ENCODE measurements at regions not wholly inside any gene's neighbourhood (a gene's known extent, or its start where the extent isn't known, plus 50 kb on each side); places are given as distances from the start of the nearest gene placed in this dataset.
A peak's percentile ranks its signal among the peaks of the same experiment; 100 is the strongest.
"Not testable (repeated sequence)": the region's sequence is repeated elsewhere in the genome, so short reads cannot be mapped to it uniquely, and the experiment has no call there.

DNA sequence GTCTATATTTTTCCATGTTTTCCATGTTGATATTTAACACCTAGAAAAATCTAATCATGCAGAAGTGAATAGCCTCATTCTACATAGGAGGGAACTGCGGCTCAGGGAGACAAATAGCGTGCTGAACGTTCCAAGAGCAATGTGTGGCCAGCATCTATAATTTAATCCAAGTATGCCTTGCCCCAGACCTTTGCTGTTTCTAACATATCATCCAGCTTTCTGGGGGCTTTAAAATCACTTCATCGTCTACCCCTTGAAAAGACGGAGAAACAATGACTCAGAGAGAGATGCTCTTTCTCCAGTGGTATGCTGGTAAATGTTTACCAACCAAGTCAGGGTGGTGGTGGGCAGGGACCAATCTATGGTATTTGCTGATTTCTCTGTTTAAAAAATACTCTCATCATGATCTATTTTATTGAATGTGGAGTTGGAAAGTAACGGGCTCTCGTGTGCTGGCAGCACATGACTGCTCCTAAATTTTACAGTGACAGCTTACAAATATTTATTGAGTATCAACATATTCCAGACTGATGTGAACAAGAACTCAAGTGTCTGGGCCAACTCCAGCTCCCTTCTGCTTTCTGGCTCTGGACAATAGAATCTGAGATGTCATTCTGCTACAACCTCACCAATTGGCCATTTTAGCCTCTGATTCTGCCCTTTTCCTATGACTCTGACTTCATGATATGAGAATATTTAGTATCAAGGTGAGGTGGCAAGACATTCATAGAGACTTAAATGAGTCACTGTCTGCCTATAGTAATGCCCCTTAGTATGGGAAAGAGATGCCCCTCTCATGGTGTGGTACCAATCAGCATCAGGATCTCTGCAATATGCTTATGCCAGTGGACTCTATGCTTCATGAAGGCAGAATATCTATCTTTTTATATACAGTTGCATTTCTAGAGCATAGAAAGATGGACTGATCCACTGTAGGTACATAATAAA lies 407.4 kb upstream of the TNC start:
- no peak for DNase-seq (ENCODE audit: low read depth)

DNA sequence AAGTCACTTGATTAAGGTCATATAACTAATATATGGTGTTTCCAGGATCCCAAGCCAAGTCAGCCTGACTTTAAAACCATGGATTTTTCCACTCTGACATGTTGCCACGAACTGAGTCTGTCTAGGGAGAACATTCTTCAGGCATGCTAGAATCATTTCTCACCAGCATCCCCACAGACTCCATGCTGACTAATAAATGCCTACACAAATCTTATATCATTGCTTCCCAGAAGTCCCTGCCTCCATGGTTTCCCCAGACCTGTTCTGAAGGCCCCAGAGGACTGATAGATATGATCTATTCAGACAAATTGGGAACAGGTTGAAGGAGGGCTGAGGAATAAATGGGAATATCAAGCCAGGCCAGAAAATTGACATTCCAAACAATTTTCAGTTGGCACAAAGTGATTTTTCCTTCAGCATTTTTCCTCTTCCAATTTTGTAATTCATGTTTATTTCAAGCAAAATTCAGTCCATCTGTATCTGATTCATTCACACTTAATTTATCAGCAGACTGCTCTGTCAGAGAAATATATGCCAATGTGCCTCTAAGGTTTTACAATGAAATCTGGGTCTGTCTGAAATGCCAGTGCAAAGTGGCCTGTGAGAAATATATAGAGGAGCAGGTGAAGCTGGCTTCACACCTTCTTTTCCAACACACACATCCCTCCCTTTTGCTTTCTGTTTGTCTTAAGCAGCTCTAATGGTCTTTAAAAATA lies 413.6 kb upstream of the TNC start:
- DNase-seq (ENCODE audit: low read depth): no peak

DNA sequence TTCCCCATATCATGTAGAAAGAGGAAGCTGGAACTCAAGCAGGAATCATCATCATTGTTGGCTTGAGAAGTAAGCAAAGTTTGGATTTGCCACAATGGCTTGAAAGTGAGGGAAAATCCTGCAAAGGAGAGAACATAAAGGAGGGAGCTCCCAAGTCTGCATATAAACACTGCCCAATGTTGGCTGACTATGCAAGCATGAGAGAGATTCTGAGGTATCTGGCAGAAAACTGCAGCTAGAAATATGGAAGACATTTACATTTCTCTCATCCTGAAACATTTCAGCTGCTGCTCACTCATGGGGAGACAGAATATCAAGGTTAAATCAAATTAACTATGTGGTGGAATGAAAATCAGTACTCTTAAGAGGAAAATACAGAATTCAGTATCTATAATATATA lies 415.6 kb upstream of the TNC start:
- DNase-seq (ENCODE audit: low read depth): no peak

DNA sequence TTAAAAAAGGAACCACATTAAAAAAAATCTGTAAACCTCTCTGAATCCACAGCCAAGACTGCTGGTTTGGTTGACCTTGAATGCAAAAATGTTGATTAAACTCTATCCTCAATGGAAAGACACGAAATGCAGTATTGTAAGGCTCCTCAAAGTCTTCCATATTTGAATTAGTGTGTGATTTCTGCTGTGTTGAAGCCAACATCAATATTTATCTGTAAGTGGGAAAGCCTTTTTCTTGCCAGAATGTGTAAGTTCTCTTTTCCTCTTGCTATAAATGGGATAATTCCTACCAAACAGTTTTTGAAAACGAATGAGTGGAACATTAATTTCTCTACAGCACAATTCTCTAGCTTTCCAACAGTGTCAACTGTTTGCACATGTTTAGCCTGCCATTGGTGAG lies 422.1 kb upstream of the TNC start:
- DNase-seq (ENCODE audit: low read depth): no peak

DNA sequence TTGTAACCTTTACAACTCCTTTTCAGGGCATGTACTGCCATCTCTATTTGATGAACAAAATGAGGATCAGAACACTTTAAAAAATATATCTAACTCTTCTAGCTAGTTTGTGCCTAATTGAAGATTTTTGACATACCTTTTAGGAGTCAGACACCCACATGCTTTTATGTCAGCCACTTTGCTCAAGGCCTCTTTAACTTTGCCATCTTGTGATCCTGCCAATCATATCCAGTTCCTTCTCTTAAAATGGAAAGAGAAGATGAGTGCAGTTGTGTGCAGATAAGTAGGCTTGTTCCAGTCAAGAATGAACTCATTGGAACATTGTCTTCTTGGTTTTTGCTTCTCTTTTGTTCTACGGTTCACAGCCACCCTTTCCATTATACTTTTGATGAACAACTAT lies 425.6 kb upstream of the TNC start:
- DNase-seq (ENCODE audit: low read depth): no peak

DNA sequence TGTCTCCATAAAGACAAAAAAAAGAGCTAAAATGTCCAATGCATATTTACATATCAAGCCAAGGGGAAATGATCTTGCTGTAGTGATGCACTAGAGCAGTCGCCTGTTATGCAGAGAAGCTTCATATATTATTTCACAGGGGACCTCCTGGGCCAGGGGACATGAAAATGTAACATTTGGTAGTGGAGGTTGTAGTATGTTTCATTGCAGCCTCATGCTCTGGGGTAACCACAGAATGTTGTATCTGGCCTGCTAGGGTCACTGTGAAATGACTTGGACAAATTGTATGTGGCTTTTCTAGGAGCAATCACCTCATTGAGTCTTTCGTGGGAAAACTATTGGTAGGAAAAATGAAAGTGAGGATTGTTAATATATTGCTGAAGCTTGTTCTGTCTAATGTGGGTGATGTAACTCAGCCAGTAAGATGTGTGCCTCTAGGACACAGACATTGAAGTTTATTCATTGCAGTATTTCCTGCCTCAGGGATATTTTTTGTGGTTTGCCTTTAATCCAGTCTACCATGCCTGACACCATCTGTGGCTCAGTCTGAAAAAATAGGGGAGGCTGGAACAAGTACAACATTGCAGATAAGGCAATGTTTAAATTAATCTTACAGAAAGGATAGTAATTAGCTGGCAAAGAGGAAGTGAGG lies 430.8 kb upstream of the TNC start:
- peak; percentile 46 for DNase-seq (ENCODE audit: low read depth)

DNA sequence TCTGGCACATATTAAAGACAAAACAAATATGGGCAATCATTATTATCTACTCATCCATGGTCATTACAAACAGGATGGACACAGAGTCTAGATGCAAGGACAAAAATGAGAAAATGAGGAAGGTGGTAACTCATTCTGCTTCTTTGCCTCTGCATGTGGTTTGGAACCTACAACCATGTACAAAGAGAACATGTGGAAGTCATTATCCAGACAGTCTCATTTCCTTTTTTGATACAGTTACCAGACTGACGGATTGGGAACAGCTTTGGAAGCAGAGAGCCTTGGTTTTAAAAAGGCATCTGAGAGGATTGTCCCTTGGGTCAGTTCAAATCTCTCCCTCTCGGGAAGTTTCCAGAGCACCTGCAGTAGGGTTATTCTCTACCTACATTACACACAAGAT lies 433.4 kb upstream of the TNC start:
- DNase-seq (ENCODE audit: low read depth): peak; percentile 2

DNA sequence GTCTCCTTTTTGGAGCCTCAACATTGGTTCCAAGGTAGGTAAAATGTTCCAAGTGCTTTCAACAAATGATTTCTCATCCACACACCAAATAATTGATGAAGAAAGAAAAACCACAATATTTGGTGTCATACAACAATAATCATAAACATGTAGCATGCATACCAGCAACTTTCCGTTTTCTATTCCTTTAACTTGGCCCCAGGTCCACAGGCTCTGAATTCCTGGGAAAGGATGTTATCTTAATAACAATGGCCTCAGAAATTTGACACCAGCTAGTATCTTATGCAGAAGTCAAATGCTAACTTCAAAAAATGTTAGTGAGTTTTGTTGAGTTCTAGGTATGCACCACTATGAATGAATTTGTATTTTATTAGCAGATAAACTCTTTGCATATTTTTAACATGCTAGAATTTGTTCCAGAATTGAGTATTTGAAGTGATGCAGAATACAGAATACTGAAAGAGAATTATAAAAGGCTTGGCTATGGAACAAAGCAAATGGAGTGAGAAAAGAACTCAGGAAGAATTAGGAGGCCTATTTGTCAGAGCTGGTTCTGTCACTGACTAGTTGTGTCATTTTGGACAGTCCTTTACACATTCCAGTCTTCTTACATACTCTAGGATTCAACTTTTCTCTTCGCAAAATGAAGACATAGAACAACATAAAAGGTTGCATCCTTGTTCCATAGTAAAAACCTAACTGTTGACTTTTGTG lies 435.3 kb upstream of the TNC start:
- no peak for DNase-seq (ENCODE audit: low read depth)

DNA sequence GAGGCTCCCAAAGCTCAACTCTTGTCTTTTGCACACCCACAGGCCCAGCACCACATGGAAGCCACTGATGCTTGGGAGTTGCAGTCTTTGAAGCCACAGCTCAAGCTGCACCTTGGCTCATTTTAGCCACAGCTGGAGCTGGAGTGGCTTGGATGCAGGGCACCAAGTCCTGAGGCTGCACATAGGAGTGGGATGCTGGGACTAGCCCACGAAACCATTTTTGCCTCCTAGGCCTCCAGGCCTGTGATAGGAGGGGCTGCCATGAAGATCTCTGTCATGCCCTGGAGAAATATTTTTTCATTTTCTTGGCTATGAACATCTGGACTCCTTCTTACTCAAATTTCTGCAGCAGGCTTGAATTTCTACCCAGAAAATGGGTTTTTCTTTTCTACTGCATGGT lies 438.5 kb upstream of the TNC start:
- DNase-seq (ENCODE audit: low read depth): no peak

DNA sequence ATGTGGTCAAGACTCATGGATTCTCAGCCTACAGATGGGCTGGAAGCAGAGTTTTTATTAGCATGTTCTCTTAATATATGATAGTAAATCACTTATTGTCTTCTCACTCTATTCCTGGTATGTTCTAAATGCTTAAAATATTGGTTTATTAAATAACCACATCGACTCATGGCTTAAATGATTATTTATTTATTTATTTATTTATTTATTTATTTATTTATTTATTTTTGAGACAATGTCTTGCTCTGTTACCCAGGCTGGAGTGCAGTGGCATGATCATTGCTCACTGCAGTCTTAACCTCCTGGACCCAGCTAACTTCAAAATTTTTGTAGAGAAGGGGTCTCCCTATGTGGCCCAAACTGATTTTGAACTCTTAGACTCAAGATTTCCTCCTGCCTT lies 457.2 kb upstream of the TNC start:
- DNase-seq (ENCODE audit: low read depth): no peak

DNA sequence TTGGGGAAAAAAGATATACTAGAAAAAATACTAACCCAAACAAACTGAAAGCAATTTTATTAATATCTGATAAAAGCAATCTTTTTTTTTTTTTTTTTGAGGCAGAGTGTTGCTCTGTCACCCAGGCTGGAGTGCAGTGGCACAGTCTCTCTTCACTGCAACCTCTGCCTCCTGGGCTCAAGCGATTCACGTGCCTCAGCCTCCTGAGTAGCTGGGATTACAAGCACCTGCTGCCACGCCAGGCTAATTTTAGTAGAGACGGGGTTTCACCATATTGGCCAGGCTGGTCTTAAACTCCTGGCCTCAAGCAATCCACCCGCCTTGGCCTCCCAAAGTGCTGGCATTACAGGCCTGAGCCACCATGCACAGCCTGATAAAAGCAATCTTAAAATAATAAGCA lies 467.5 kb upstream of the TNC start:
- not testable (repeated sequence) for DNase-seq (ENCODE audit: low read depth)

DNA sequence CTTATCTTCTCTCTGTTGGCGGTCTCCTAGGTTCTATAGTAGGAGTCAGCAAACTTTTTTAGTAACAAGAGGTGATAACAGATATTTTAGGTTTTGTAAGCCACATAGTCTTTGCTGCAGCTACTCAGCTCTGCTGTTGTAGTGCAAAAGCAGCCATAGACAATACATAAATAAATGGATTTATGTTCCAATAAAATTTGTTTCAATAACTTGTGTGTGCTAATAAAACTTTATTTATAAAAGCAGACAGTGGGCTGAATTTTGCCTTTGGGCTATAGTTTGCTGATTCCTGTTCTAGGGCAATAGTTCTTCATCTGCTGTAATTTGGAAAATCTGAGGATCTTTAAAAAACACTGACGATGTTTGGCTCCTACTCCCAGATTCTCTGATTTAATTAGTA lies 469.4 kb upstream of the TNC start:
- DNase-seq (ENCODE audit: low read depth): no peak

DNA sequence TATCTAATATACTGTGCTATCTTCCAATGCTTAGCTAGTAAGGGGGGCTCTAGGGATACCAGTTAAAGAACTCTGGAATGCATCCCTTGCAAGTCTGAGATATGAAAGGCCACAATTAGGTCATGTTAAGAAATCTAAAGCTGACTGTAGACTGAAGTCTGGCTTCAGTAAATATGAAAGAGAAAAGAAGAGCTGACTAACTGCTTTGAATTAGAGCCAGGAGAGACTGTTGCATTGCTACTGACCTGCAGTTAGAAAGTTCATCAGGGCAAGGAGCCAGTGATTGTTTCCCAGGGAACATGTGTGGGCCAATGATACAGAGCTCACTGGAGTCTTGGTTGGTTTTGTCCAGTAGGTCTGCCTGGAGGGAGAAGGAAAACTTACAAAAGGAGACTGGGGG lies 472.1 kb upstream of the TNC start:
- DNase-seq (ENCODE audit: low read depth): peak; percentile 77

DNA sequence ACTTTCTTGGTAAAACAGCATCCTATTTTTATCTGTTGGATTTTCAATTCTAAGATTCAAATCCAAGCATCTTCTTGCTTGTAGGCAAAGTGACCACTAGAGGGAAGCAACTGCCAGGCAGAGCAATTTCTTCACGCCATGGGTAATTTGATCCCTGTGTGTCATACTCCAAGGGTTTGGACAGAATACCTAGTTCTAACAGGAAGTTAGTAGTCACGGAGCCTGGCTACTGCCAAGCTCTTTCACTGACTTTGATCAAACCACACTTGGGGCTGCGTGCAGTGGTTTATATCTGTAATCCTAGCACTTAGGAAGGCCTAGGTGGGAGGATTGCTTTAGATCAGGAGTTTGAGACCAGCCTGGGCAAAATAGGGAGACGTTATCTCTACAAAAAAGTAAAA lies 473.6 kb upstream of the TNC start:
- DNase-seq (ENCODE audit: low read depth): peak; percentile 97

DNA sequence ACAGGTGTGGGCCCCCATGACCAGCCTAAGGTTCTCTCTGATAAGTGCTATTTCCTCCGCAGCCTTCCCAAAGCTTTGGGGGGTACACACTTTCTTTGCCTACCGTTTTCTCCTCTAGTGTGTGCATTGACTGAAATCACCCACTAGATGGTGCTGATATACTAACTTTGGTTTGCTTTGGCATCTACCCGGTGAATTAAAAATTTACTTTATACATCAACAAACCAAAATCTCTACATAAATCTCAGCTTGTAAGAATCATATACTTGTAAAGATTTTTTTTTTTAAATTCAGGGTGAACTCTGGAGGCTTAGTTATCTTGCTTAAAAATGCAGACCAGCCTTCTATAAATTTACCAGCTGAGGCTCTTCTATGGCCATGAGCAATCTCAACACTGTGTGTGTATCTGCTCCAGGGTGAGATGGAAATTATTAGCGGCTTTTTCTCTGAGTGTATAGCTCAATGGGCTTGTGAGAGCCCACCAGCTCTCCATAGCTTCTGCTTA lies 475.7 kb upstream of the TNC start:
- peak; percentile 69 for DNase-seq (ENCODE audit: low read depth)

DNA sequence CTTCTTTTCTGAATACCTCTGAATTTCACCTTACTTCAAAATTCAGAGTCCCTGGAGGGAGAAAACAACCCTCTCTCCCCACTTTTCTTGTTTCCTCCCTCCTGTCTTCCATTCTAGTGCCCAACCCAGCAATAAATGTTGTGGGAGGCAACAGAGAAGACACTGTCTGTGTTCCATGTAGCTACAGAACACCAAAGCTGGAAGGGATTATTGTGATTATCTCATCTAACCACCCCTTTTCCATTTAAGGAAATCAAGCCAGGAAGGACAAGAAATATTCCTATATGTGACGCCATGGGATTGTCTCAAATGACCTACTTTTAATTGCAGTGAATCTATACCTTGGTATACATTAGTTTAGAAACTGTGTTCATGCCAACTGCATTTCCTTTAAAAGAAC lies 476.6 kb upstream of the TNC start:
- no peak for DNase-seq (ENCODE audit: low read depth)

DNA sequence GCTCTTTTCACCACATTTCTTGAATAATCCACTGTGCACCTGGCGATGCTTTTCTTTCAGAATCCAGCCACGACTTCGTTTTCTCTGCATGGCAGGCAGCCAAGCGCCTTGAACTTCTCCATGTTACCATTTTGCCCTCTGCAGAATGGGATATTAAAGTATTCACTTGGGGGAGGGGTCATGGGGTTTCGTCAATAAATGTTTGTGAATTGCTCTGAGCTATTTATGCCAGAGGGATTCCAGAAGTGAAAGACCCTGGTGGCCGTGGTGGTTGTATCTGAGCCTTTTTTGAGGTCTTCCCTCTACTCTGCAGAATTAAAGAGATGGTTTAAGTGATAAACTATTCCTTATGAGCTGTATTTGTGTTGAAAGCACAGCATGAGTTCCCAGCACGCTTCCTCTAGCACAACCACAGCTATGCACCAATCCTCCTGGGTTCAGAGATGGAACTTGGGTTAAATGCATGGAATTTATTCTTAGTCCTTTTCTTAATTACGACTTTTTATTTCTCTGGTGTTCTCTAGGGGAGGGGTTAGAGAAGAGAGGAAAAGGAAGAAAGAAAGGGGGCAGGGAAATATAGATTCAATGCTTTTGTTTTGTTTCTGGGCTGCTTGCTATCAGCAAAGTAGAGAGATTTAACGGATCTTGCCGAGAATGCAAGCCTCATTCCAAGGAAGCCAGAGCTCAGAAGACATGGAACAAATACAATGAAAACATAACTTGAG lies 478.2 kb upstream of the TNC start:
- DNase-seq (ENCODE audit: low read depth): peak; percentile 76

DNA sequence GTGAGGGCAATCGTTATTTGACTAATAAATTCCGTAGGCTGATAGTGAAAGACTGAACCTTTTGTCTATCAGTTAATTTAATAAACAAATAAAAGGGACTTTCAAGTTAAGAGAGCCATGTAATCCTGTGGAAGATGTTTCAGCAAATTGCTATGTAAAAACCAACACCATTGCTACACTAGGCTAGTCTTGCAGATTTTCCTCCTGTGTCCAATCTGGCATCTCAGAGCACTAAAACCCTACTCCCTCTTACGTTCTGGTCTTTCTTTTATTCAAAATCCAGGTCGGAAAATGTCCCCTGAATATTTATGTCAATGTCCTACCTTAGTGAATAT lies 478.8 kb upstream of the TNC start:
- no peak for DNase-seq (ENCODE audit: low read depth)

DNA sequence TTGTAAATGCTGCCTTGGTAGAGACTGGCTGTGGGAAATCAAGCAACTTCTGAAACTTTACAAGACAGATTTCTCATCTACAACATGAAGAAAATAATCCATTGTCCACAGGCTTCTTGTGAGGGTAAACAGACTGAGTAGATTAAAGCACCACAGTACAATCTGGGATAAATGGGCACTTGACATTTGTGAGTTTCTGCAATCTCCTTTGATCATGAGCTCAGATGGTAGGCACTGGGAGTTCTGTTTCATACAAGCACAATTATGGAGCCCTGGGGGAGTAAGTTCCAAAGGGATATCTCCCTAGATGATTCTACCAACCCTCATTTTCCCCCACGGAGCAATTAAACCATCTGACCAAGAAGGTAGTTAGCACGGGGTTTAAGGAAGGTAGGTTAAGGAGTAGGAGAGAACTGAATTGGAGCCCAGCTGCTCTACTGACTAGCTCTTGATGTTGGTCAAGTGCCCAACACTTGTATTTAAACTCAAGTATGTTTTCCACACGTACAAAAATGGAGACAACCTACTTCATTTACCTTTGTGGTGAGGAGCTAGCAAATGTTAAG lies 479.5 kb upstream of the TNC start:
- DNase-seq (ENCODE audit: low read depth): no peak

DNA sequence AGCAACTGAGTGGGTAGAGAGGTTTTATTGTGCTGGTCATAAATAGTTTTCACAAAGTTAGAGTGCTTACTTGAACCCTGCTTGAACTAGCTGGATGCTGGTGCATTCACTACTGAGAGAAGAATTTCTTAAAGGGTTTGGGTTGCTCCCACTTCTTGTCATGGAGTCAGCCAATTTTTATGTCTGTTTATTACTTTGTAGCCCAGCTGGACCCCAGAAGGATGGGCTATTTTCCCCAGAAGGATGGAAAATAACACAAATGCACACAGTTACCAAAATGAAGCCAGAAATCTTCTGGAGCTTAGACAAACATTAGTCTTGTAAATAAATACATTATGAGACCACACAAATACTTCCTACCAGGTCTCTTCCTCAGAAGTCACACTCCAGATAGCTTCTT lies 480.8 kb upstream of the TNC start:
- no peak for DNase-seq (ENCODE audit: low read depth)
